Endothelial cell of umbilical vein (primary cell): ENCODE measurements at regions not wholly inside any gene's neighbourhood (a gene's known extent, or its start where the extent isn't known, plus 50 kb on each side); places are given as distances from the start of the nearest gene placed in this dataset.

Source experiments
- BruUV-seq: library from RNA; stranded (reverse); fragments of 400-500 nt; replicated peaks from 2 replicates; lab custom pipeline; 2021; lab: Mats Ljungman, UMichigan
- CTCF ChIA-PET: fragments of 300-600, 350-600 bp; sonication (Branson Sonifier 250); formaldehyde crosslinking; loops from one replicate; lab custom pipeline; 2021; ENCODE audit warnings: antibody characterized with exemption, inconsistent platforms; lab: Charles Lee
- POLR2A ChIA-PET: fragments of 300-600, 350-600 bp; sonication (Branson Sonifier 250); formaldehyde crosslinking; loops from one replicate; lab custom pipeline; 2021; ENCODE audit warnings: antibody characterized with exemption, inconsistent platforms; lab: Charles Lee
- DNase-seq: peaks from one replicate; pipeline ENCODE4 v3.0.0-alpha.2; 2011; ENCODE audit warnings: low read depth, low spot score
- FAIRE-seq: peaks from 2 replicates; lab custom pipeline; 2011; peaks lifted over from hg19 to GRCh38; lab: Jason Lieb, UNC
- H2AFZ ChIP-seq: 2 replicates; pipeline ENCODE4 v1.6.0; 2012; ENCODE audit warnings: low read depth, low read length, control low read depth, inconsistent platforms
- H3K27ac ChIP-seq: 2 replicates; pipeline ENCODE4 v1.5.1; 2011; ENCODE audit warnings: low read depth, mild to moderate bottlenecking, control low read depth, low read length, moderate library complexity; ENCODE audit not compliant: insufficient read depth
- H3K27me3 ChIP-seq, 2 experiments: 2 replicates each; pipeline versions ENCODE4 v1.6.0 to v1.6.1; 2011; ENCODE audit warnings: low read length in 2 of 2, mixed read lengths in 1 of 2; ENCODE audit not compliant: control insufficient read depth in 2 of 2, insufficient read depth in 2 of 2
- H3K36me3 ChIP-seq, 2 experiments: 2 replicates in 1 of 2; 3 replicates in 1 of 2; pipeline ENCODE4 v1.5.1; 2011; ENCODE audit warnings: low read length in 2 of 2, mild to moderate bottlenecking in 1 of 2, moderate library complexity in 1 of 2; ENCODE audit not compliant: control insufficient read depth in 2 of 2, insufficient read depth in 2 of 2; ENCODE audit errors: extremely low read depth in 1 of 2
- H3K4me1 ChIP-seq: 3 replicates; pipeline ENCODE4 v1.5.1; 2011; ENCODE audit warnings: mild to moderate bottlenecking, low read length; ENCODE audit not compliant: control insufficient read depth, insufficient read depth; ENCODE audit errors: extremely low read depth
- H3K4me2 ChIP-seq: 2 replicates; pipeline ENCODE4 v1.6.1; 2011; ENCODE audit warnings: low read length, control low read depth, mixed read lengths; ENCODE audit not compliant: insufficient read depth
- H3K4me3 ChIP-seq, 3 experiments: fragments of 200-600 bp in 1 of 3; sonication (generic), shearing (Covaris generic) in 1 of 3; replicated peaks in 1 of 3; 2 replicates each; pipeline ENCODE4 v1.5.1; 2011 to 2016; ENCODE audit warnings: control low read depth in 3 of 3, low read length in 3 of 3, mild to moderate bottlenecking in 2 of 3, inconsistent platforms in 1 of 3, low read depth in 1 of 3, moderate library complexity in 1 of 3; ENCODE audit not compliant: insufficient read depth in 1 of 3
- H3K79me2 ChIP-seq: 2 replicates; pipeline ENCODE4 v1.6.0; 2012; ENCODE audit warnings: low read length, inconsistent platforms; ENCODE audit not compliant: control insufficient read depth, insufficient read depth
- H3K9ac ChIP-seq: replicated peaks from 2 replicates; pipeline ENCODE3; 2011; ENCODE audit warnings: low read length, control low read depth; ENCODE audit not compliant: insufficient read depth; ENCODE audit errors: extremely low read depth
- H3K9me1 ChIP-seq: replicated peaks from 3 replicates; pipeline ENCODE4 v1.6.0; 2011; ENCODE audit warnings: mild to moderate bottlenecking, low read length; ENCODE audit not compliant: control insufficient read depth, insufficient read depth; ENCODE audit errors: extremely low read depth
- H3K9me3 ChIP-seq: replicated peaks from 2 replicates; pipeline ENCODE4 v1.5.1; 2012; ENCODE audit warnings: low read length, inconsistent platforms; ENCODE audit not compliant: control insufficient read depth, insufficient read depth
- H4K20me1 ChIP-seq: replicated peaks from 2 replicates; pipeline ENCODE3; 2011; ENCODE audit warnings: mild to moderate bottlenecking, low read length; ENCODE audit not compliant: control insufficient read depth, insufficient read depth; ENCODE audit errors: extremely low read depth
- CTCF ChIP-seq, 2 donors: IDR thresholded peaks; 1 replicate in 1 of 2; 2 replicates in 1 of 2; pipeline ENCODE4 v1.5.1; 2011; ENCODE audit warnings: low read length in 2 of 2, mild to moderate bottlenecking in 2 of 2, moderate library complexity in 2 of 2, control low read depth in 1 of 2, inconsistent platforms in 1 of 2, low read depth in 1 of 2; ENCODE audit not compliant: insufficient read depth in 1 of 2; ENCODE audit errors: extremely low read depth in 1 of 2
- EZH2 ChIP-seq: IDR thresholded peaks from 2 replicates; pipeline ENCODE4 v1.6.1; 2012; ENCODE audit warnings: borderline replicate concordance, low read depth, mild to moderate bottlenecking, moderate library complexity, low read length, inconsistent platforms; ENCODE audit not compliant: severe bottlenecking
- FOS ChIP-seq: IDR thresholded peaks from 2 replicates; pipeline ENCODE4 v1.6.1; 2011; ENCODE audit warnings: mild to moderate bottlenecking, low read length, moderate library complexity, borderline replicate concordance; ENCODE audit not compliant: insufficient read depth
- GATA2 ChIP-seq: IDR thresholded peaks from 2 replicates; pipeline ENCODE4 v1.7.0; 2011; ENCODE audit warnings: low read depth, mild to moderate bottlenecking, moderate library complexity, mixed read lengths, low read length; ENCODE audit not compliant: insufficient read length, insufficient read depth
- JUN ChIP-seq: IDR thresholded peaks from 2 replicates; pipeline ENCODE4 v1.6.1; 2011; ENCODE audit warnings: borderline replicate concordance, low read depth; ENCODE audit not compliant: insufficient read length, insufficient read depth
- MYC ChIP-seq: IDR thresholded peaks from one replicate; pipeline ENCODE4 v1.6.1; 2011; ENCODE audit warnings: mild to moderate bottlenecking, low read depth, low read length
- POLR2A ChIP-seq: IDR thresholded peaks from 2 replicates; pipeline ENCODE4 v1.6.1; 2012; ENCODE audit warnings: low read depth, mild to moderate bottlenecking, control low read depth, low read length
- POLR2AphosphoS5 ChIP-seq: IDR thresholded peaks from 2 replicates; pipeline ENCODE4 v1.6.1; 2012; ENCODE audit warnings: low read depth, mild to moderate bottlenecking, control low read depth, low read length, moderate library complexity; ENCODE audit not compliant: insufficient read depth
- dilution Hi-C: fragments of 300-500 bp; cut with MboI; formaldehyde crosslinking; loops from one replicate; pipeline ENCODE4 v1.15.0; 2019; ENCODE audit warnings: low sequenced_read_pairs; ENCODE audit not compliant: extremely low pct_ligation_motif_present
- intact Hi-C: fragments of 100-400 bp; cut with micrococcal nuclease; formaldehyde crosslinking; loops from one replicate; pipeline ENCODE4 v1.10.0; 2022
- TF ChIP-seq, protein P1 (sequence below): IDR thresholded peaks from 2 replicates; pipeline ENCODE4 v1.6.1; 2011; ENCODE audit not compliant: insufficient read depth, insufficient read length

GRCh38 chr7:49172639-49173038 is 248.3 kb downstream of the CDC14C start:
- H3K27ac ChIP-seq, result no peak overlapping the region
- dilution Hi-C loops, result no loop called here
- TF ChIP-seq EZH2, result no peak
- DNase-seq (no peak), FAIRE-seq (no peak)
- no peaks in the 10 kb centered on the region for H3K36me3 ChIP-seq
- no peak overlapping the region for H3K4me2 ChIP-seq
- BruUV-seq, result no TSS peak
- ChIA-PET CTCF (no interaction called here), POLR2A (no interaction called here)
- intact Hi-C loops, result no loop called here
- H3K9me3 ChIP-seq, result peaks cover 6% of the 10 kb centered on the region
- H3K4me3 ChIP-seq, result no peak overlapping the region
- H3K9me1 ChIP-seq, result no peaks in the 10 kb centered on the region
- no peaks in the 10 kb centered on the region for H3K4me1 ChIP-seq
- no peak overlapping the region for H3K9ac ChIP-seq
- no peak overlapping the region for H2AFZ ChIP-seq
- no peaks in the 10 kb centered on the region for H4K20me1 ChIP-seq
- H3K27me3 ChIP-seq, result no peaks in the 10 kb centered on the region
- no peaks in the 10 kb centered on the region for H3K79me2 ChIP-seq

- POLR2A ChIA-PET, result no interaction called here
- no TSS peak for BruUV-seq
- dilution Hi-C loops, result no loop called here
- FAIRE-seq (no peak), DNase-seq (no peak)
- Histone ChIP-seq H3K4me1 (no peaks in the 10 kb centered on the region), H4K20me1 (no peaks in the 10 kb centered on the region), H3K9ac (no peak overlapping the region), H3K9me1 (no peaks in the 10 kb centered on the region), H3K27ac (no peak overlapping the region), H2AFZ (no peak overlapping the region), H3K4me2 (no peak overlapping the region), H3K36me3 (no peaks in the 10 kb centered on the region), H3K79me2 (no peaks in the 10 kb centered on the region), H3K4me3 (no peak overlapping the region), H3K9me3 (peaks cover 3% of the 10 kb centered on the region), H3K27me3 (no peaks in the 10 kb centered on the region)
- TF ChIP-seq POLR2A (no peak), JUN (no peak), GATA2 (no peak), POLR2AphosphoS5 (no peak), FOS (no peak), EZH2 (no peak), MYC (no peak), CTCF (IDR thresholded peaks at IDR 0.05; ENCODE audit: extremely low read depth in 1 of 2, insufficient read depth in 1 of 2, low read depth in 1 of 2, low read length in 2 of 2) (no peak)
- TF ChIP-seq, protein P1, sequence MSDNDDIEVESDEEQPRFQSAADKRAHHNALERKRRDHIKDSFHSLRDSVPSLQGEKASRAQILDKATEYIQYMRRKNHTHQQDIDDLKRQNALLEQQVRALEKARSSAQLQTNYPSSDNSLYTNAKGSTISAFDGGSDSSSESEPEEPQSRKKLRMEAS, result no peak
- intact Hi-C loops, result no loop called here
- CTCF ChIA-PET, result no interaction called here
These were observed 250.0 kb downstream of the CDC14C start for GRCh38 chr7:49174396-49174795.
